DND-41 (cell line): ENCODE measurements at regions not wholly inside any gene's neighbourhood (a gene's known extent, or its start where the extent isn't known, plus 50 kb on each side); places are given as distances from the start of the nearest gene placed in this dataset.

Experiments used
- ATAC-seq: fragments of 200-7000 bp; cut with Tn5 transposase; 3 replicates; pipeline ENCODE4 v1.9.1; 2021; ENCODE audit warnings: low read depth; ENCODE audit not compliant: insufficient read depth
- DNase-seq: peaks from one replicate; pipeline ENCODE4 v3.0.0-alpha.2; 2020
- H2AFZ ChIP-seq: 2 replicates; pipeline ENCODE4 v1.6.0; 2012; ENCODE audit warnings: low read depth, low read length
- H3K27ac ChIP-seq: 2 replicates; pipeline ENCODE4 v1.5.1; 2012; ENCODE audit warnings: low read length, inconsistent platforms
- H3K27me3 ChIP-seq: fragments of 200-600 bp; sonication (generic); 2 replicates; pipeline ENCODE4 v1.6.0; 2012; ENCODE audit warnings: low read length, mild to moderate bottlenecking, inconsistent platforms; ENCODE audit not compliant: insufficient read depth, poor library complexity
- H3K36me3 ChIP-seq: 2 replicates; pipeline ENCODE4 v1.5.1; 2012; ENCODE audit warnings: low read length, inconsistent platforms; ENCODE audit not compliant: insufficient read depth
- H3K4me1 ChIP-seq: 2 replicates; pipeline ENCODE4 v1.5.1; 2012; ENCODE audit warnings: mild to moderate bottlenecking, low read length; ENCODE audit not compliant: insufficient read depth
- H3K4me2 ChIP-seq: 2 replicates; pipeline ENCODE4 v1.6.0; 2012; ENCODE audit warnings: mild to moderate bottlenecking, moderate library complexity, low read length, inconsistent platforms; ENCODE audit not compliant: insufficient read depth
- H3K4me3 ChIP-seq, 2 experiments: fragments of 200-600 bp in 1 of 2; shearing (Covaris generic) in 1 of 2; 2 replicates each; pipeline ENCODE4 v1.5.1; 2012 to 2016; ENCODE audit warnings: inconsistent platforms in 2 of 2, low read length in 2 of 2, mild to moderate bottlenecking in 2 of 2, low read depth in 1 of 2, moderate library complexity in 1 of 2
- H3K79me2 ChIP-seq: 2 replicates; pipeline ENCODE4 v1.6.0; 2012; ENCODE audit warnings: low read length, inconsistent platforms; ENCODE audit not compliant: insufficient read depth
- H3K9ac ChIP-seq: 2 replicates; pipeline ENCODE4 v1.6.0; 2012; ENCODE audit warnings: low read depth, mild to moderate bottlenecking, inconsistent platforms, low read length, moderate library complexity
- H3K9me3 ChIP-seq: 2 replicates; pipeline ENCODE4 v1.5.1; 2012; ENCODE audit warnings: low read length, moderate library complexity, mild to moderate bottlenecking, inconsistent platforms; ENCODE audit not compliant: insufficient read depth, severe bottlenecking
- H4K20me1 ChIP-seq: 2 replicates; pipeline ENCODE4 v1.6.0; 2012; ENCODE audit warnings: low read length; ENCODE audit not compliant: insufficient read depth
- CTCF ChIP-seq: IDR thresholded peaks from 2 replicates; pipeline ENCODE4 v1.5.1; 2012; ENCODE audit warnings: borderline replicate concordance, low read length, moderate library complexity, mild to moderate bottlenecking; ENCODE audit not compliant: poor library complexity, severe bottlenecking; ENCODE audit errors: extremely low read depth
- EZH2 ChIP-seq: IDR thresholded peaks from 3 replicates; pipeline ENCODE4 v1.6.1; 2012; ENCODE audit warnings: borderline replicate concordance, low read depth, mild to moderate bottlenecking, moderate library complexity, low read length, inconsistent platforms; ENCODE audit not compliant: severe bottlenecking

DNA sequence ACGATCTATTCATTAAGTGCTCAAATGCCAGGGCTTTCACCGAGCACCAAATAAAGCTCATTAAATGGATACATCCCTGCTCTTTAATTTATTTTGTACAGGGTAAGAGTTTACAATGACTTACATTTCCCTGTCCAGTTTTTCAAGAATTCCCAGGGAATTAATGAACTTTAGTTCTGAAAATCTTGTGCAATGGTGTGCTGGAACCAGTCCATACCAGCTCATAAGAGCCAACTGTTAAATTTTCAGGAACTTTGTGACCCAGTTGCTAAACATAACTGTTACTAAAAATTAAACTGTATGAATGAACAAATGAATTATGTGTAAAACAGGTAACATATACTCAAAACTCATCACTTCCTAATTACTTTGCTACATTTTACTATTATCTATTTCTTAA, 191.7 kb upstream of the RASGEF1B start:
- Histone ChIP-seq H3K36me3 (no peaks in the 10 kb centered on the region), H3K4me2 (no peak overlapping the region), H3K79me2 (no peaks in the 10 kb centered on the region), H3K27me3 (no peaks in the 10 kb centered on the region), H3K4me1 (no peaks in the 10 kb centered on the region), H4K20me1 (no peaks in the 10 kb centered on the region), H3K27ac (no peak overlapping the region), H3K4me3 (no peak overlapping the region), H3K9ac (no peak overlapping the region), H2AFZ (no peak overlapping the region), H3K9me3 (no peaks in the 10 kb centered on the region)
- DNase-seq (no peak), ATAC-seq (no peak)
- TF ChIP-seq CTCF (no peak), EZH2 (no peak)

GRCh38 chr4:81659051-81659450, 187.3 kb upstream of the RASGEF1B start:
- no peak overlapping the region for H3K4me2 ChIP-seq
- H4K20me1 ChIP-seq: no peaks in the 10 kb centered on the region
- no peak for DNase-seq

DNA sequence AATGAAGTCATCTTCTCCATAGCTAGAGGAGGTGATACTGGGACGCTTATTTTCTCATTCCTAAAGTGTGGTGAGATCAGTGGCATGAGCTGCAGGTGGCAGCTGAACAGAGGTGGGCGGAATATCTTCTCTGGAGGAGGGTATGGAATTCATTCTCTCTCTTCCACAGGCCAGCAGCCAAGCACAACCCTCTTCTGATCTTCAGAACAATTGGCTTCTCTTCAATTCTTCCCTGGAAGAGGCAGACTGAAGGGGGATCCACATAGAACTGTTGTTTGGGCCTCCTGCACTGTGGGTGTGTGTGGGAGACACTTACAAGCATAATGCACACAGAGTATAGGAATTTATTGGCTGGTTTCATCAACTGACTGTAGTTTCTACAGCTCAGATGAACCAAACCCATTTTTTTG, 180.4 kb upstream of the RASGEF1B start:
- Histone ChIP-seq H3K27me3 (no peaks in the 10 kb centered on the region), H3K79me2 (no peaks in the 10 kb centered on the region), H3K36me3 (no peaks in the 10 kb centered on the region), H3K4me2 (no peak overlapping the region), H3K4me3 (no peak overlapping the region), H3K9me3 (no peaks in the 10 kb centered on the region), H3K4me1 (peaks cover 52% of the 10 kb centered on the region), H2AFZ (no peak overlapping the region), H3K9ac (no peak overlapping the region), H4K20me1 (no peaks in the 10 kb centered on the region), H3K27ac (peak overlapping the region; percentile 32)
- TF ChIP-seq CTCF: no peak
- no peak for TF ChIP-seq EZH2
- DNase-seq: no peak
- no peak for ATAC-seq

More at GRCh38 chr4:81659051-81659450, 187.3 kb upstream of the RASGEF1B start:
- Histone ChIP-seq H3K27me3 (no peaks in the 10 kb centered on the region), H3K9ac (no peak overlapping the region), H3K36me3 (no peaks in the 10 kb centered on the region), H3K9me3 (no peaks in the 10 kb centered on the region), H3K79me2 (no peaks in the 10 kb centered on the region), H3K27ac (no peak overlapping the region), H3K4me1 (no peaks in the 10 kb centered on the region), H3K4me3 (no peak overlapping the region), H2AFZ (no peak overlapping the region)
- no peak for ATAC-seq
- no peak for TF ChIP-seq CTCF
- no peak for TF ChIP-seq EZH2
